H7 (cell line): ENCODE measurements at regions not wholly inside any gene's neighbourhood (a gene's known extent, or its start where the extent isn't known, plus 50 kb on each side); places are given as distances from the start of the nearest gene placed in this dataset.
A peak's percentile ranks its signal among the peaks of the same experiment; 100 is the strongest.

Experiments
- DNase-seq: peaks from one replicate; pipeline ENCODE4 v3.0.0; 2012
- H3K27me3 ChIP-seq: 2 replicates; pipeline ENCODE4 v1.6.0; 2011; ENCODE audit warnings: mild to moderate bottlenecking, low read length; ENCODE audit not compliant: control insufficient read depth, insufficient read depth
- H3K36me3 ChIP-seq: replicated peaks from 2 replicates; pipeline ENCODE4 v1.5.1; 2011; ENCODE audit warnings: low read length; ENCODE audit not compliant: control insufficient read depth, insufficient read depth
- H3K4me3 ChIP-seq: 2 replicates; pipeline ENCODE4 v1.5.1; 2011; ENCODE audit warnings: low read depth, mild to moderate bottlenecking, control low read depth, low read length, moderate library complexity; ENCODE audit not compliant: insufficient read depth

GRCh38 chr2:185891403-185891802, 152.8 kb downstream of the FSIP2 start:
- Histone ChIP-seq H3K4me3 (no peak overlapping the region), H3K27me3 (no peaks in the 10 kb centered on the region), H3K36me3 (no peaks in the 10 kb centered on the region)
- no peak for DNase-seq

GRCh38 chr2:185891804-185892411, 153.3 kb downstream of the FSIP2 start:
- H3K36me3 ChIP-seq = no peaks in the 10 kb centered on the region
- no peaks in the 10 kb centered on the region for H3K27me3 ChIP-seq
- no peak overlapping the region for H3K4me3 ChIP-seq
- DNase-seq = no peak

- H3K36me3 ChIP-seq = no peaks in the 10 kb centered on the region
- no peak for DNase-seq
- H3K27me3 ChIP-seq = no peaks in the 10 kb centered on the region
- no peak overlapping the region for H3K4me3 ChIP-seq
Observed at GRCh38 chr2:185892484-185892883, 153.9 kb downstream of the FSIP2 start.

- DNase-seq = no peak
- Histone ChIP-seq H3K36me3 (no peaks in the 10 kb centered on the region), H3K27me3 (no peaks in the 10 kb centered on the region), H3K4me3 (no peak overlapping the region)
Observed at GRCh38 chr2:185894223-185894622, 155.6 kb downstream of the FSIP2 start.

- no peaks in the 10 kb centered on the region for H3K27me3 ChIP-seq
- no peak overlapping the region for H3K4me3 ChIP-seq
- no peak for DNase-seq
- H3K36me3 ChIP-seq = no peaks in the 10 kb centered on the region
Observed at GRCh38 chr2:185895828-185896693, 157.5 kb downstream of the FSIP2 start.

GRCh38 chr2:185899366-185899765, 160.8 kb downstream of the FSIP2 start:
- DNase-seq = no peak
- Histone ChIP-seq H3K4me3 (no peak overlapping the region), H3K27me3 (no peaks in the 10 kb centered on the region; the same call in 1 of the 2 replicates), H3K36me3 (no peaks in the 10 kb centered on the region)

GRCh38 chr2:185919155-185919554, 180.6 kb downstream of the FSIP2 start:
- no peaks in the 10 kb centered on the region for H3K27me3 ChIP-seq
- no peaks in the 10 kb centered on the region for H3K36me3 ChIP-seq
- no peak overlapping the region for H3K4me3 ChIP-seq
- DNase-seq = no peak

GRCh38 chr2:185921048-185921756, 182.6 kb downstream of the FSIP2 start:
- Histone ChIP-seq H3K27me3 (no peaks in the 10 kb centered on the region), H3K36me3 (no peaks in the 10 kb centered on the region), H3K4me3 (no peak overlapping the region)
- DNase-seq = peak; percentile 11

GRCh38 chr2:185934232-185934631, 195.6 kb downstream of the FSIP2 start:
- Histone ChIP-seq H3K27me3 (no peaks in the 10 kb centered on the region), H3K4me3 (no peak overlapping the region), H3K36me3 (no peaks in the 10 kb centered on the region)
- DNase-seq = no peak

GRCh38 chr2:185939858-185940257, 201.3 kb downstream of the FSIP2 start:
- Histone ChIP-seq H3K36me3 (no peaks in the 10 kb centered on the region), H3K4me3 (no peak overlapping the region), H3K27me3 (no peaks in the 10 kb centered on the region)
- no peak for DNase-seq

- no peak for DNase-seq
- no peak overlapping the region for H3K4me3 ChIP-seq
- H3K36me3 ChIP-seq = no peaks in the 10 kb centered on the region
- H3K27me3 ChIP-seq = no peaks in the 10 kb centered on the region
Observed at GRCh38 chr2:185942855-185943254, 204.3 kb downstream of the FSIP2 start.

- H3K27me3 ChIP-seq = no peaks in the 10 kb centered on the region
- H3K36me3 ChIP-seq = no peaks in the 10 kb centered on the region
- no peak overlapping the region for H3K4me3 ChIP-seq
- no peak for DNase-seq
Observed at GRCh38 chr2:185947722-185948121, 209.1 kb downstream of the FSIP2 start.

GRCh38 chr2:185952100-185952499, 213.5 kb downstream of the FSIP2 start:
- H3K36me3 ChIP-seq = no peaks in the 10 kb centered on the region
- H3K27me3 ChIP-seq = no peaks in the 10 kb centered on the region
- DNase-seq = no peak
- no peak overlapping the region for H3K4me3 ChIP-seq

GRCh38 chr2:185954389-185954788, 215.8 kb downstream of the FSIP2 start:
- no peaks in the 10 kb centered on the region for H3K36me3 ChIP-seq
- H3K4me3 ChIP-seq = no peak overlapping the region
- DNase-seq = no peak
- no peaks in the 10 kb centered on the region for H3K27me3 ChIP-seq

- no peak for DNase-seq
- no peaks in the 10 kb centered on the region for H3K36me3 ChIP-seq
- H3K4me3 ChIP-seq = no peak overlapping the region
- no peaks in the 10 kb centered on the region for H3K27me3 ChIP-seq
Observed at GRCh38 chr2:185955050-185955449, 216.4 kb downstream of the FSIP2 start.
